MCF 10A (cell line): ENCODE measurements at regions not wholly inside any gene's neighbourhood (a gene's known extent, or its start where the extent isn't known, plus 50 kb on each side); places are given as distances from the start of the nearest gene placed in this dataset.

ENCODE experiments used
- BruUV-seq: library from RNA; stranded (reverse); fragments of 400-500 nt; replicated peaks from 2 replicates; lab custom pipeline; 2021; lab: Mats Ljungman, UMichigan
- CTCF ChIA-PET: fragments of 300-600 bp; sonication (Branson Sonifier 250); formaldehyde crosslinking; extraction: SDS; loops from one replicate; lab custom pipeline; 2021; ENCODE audit warnings: antibody characterized with exemption, inconsistent platforms; lab: Yijun Ruan, JAX
- POLR2A ChIA-PET: fragments of 300-600, 350-650 bp; sonication (Branson Sonifier 250); formaldehyde crosslinking; extraction: SDS; loops from one replicate; lab custom pipeline; 2020; ENCODE audit warnings: antibody characterized with exemption, inconsistent platforms; lab: Yijun Ruan, JAX
- DNase-seq: peaks from one replicate; pipeline ENCODE4 v3.0.0-alpha.2; 2018; ENCODE audit not compliant: unreplicated experiment
- H3K27ac Mint-ChIP-seq: one replicate; pipeline ENCODE4 v1.8.0; 2022; ENCODE audit warnings: mild to moderate bottlenecking, low read depth, mixed read lengths; ENCODE audit not compliant: unreplicated experiment
- H3K27me3 Mint-ChIP-seq: one replicate; pipeline ENCODE4 v1.8.0; 2022; ENCODE audit warnings: mixed read lengths; ENCODE audit not compliant: insufficient read depth, unreplicated experiment
- H3K36me3 Mint-ChIP-seq: one replicate; pipeline ENCODE4 v1.8.0; 2022; ENCODE audit warnings: mild to moderate bottlenecking, moderate library complexity, mixed read lengths; ENCODE audit not compliant: insufficient read depth, unreplicated experiment
- H3K4me1 Mint-ChIP-seq: one replicate; pipeline ENCODE4 v1.8.0; 2022; ENCODE audit warnings: mixed read lengths; ENCODE audit not compliant: insufficient read depth, unreplicated experiment
- H3K4me3 Mint-ChIP-seq: one replicate; pipeline ENCODE4 v1.8.0; 2022; ENCODE audit warnings: mild to moderate bottlenecking, moderate library complexity, mixed read lengths; ENCODE audit not compliant: unreplicated experiment
- H3K9me3 Mint-ChIP-seq: one replicate; pipeline ENCODE4 v1.8.0; 2022; ENCODE audit warnings: mixed read lengths; ENCODE audit not compliant: unreplicated experiment
- intact Hi-C: fragments of 100-400 bp; cut with micrococcal nuclease; formaldehyde crosslinking; loops from 2 replicates; pipeline ENCODE4 v1.14.1; 2022
- TF ChIP-seq, protein P1 (sequence below): fragments of 200-600 bp; IDR thresholded peaks from one replicate; pipeline ENCODE4 v1.8.0; 2022; ENCODE audit warnings: antibody characterized with exemption, mild to moderate bottlenecking; ENCODE audit not compliant: unreplicated experiment

DNA sequence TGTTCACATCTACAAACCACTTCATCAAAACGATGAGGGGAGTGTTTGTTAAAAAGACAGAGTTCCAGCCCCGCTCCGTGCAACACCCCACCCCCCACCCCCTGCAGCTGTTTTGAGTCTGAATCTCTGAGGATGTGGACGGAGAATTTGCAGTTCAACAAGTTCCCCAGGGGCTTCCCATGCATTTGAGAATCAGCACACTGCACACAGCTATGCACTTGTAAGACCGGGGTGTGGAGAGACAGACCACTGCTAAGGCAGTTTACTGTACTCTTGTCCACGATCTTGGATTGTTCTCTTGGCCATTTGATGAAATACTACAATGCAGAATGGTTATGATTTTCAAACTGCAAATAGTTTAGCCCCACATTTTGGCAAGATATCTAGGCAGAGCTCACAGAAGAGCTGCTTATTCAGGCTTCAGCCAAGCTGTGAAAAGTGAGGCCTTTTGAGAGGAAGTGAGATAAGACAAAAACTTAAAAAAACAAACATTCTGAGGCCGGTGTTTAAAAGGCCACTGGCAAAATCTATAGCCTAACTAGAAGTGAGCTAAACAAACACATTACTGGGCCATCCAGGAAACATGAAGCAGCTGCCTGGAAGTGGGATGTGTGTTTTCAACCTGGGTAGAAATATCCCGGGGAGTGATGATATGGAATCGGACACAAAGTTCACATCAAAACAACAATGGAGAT lies 308.2 kb upstream of the ADAMTS9 start:
- H3K4me3 Mint-ChIP-seq, result no peak overlapping the region
- DNase-seq, result no peak
- intact Hi-C loops, result no loop called here
- no peak overlapping the region for H3K27ac Mint-ChIP-seq
- H3K27me3 Mint-ChIP-seq, result no peaks in the 10 kb centered on the region
- TF ChIP-seq, protein P1, sequence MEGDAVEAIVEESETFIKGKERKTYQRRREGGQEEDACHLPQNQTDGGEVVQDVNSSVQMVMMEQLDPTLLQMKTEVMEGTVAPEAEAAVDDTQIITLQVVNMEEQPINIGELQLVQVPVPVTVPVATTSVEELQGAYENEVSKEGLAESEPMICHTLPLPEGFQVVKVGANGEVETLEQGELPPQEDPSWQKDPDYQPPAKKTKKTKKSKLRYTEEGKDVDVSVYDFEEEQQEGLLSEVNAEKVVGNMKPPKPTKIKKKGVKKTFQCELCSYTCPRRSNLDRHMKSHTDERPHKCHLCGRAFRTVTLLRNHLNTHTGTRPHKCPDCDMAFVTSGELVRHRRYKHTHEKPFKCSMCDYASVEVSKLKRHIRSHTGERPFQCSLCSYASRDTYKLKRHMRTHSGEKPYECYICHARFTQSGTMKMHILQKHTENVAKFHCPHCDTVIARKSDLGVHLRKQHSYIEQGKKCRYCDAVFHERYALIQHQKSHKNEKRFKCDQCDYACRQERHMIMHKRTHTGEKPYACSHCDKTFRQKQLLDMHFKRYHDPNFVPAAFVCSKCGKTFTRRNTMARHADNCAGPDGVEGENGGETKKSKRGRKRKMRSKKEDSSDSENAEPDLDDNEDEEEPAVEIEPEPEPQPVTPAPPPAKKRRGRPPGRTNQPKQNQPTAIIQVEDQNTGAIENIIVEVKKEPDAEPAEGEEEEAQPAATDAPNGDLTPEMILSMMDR, result no peak
- no peaks in the 10 kb centered on the region for H3K9me3 Mint-ChIP-seq
- H3K4me1 Mint-ChIP-seq, result no peaks in the 10 kb centered on the region
- BruUV-seq, result no TSS peak
- ChIA-PET POLR2A (no interaction called here), CTCF (interaction anchor here (0.6 to 0.9 kb wide), 2 partner anchors 13 to 74 kb away, joined by 3 read pairs; no protein-coding TSS in a partner anchor)
- no peaks in the 10 kb centered on the region for H3K36me3 Mint-ChIP-seq

DNA sequence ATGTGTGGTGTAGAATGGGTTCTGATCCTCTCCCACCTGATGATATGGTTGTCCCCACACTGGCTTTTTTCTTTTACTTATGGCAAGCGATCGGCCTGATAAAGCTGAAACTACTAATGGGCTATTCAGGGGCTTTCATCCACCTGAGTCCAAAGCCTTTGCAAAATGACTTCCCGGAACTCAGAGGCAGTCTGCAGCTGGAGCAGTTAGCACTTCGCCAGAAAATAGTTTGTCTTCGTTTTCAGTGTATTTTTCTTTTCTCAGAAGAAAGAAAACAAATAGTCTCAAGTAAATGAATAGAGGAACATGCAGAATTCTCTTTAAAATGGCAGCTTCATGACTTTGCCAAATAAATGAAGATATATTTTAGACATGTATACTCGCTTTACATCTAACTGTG lies 306.0 kb upstream of the ADAMTS9 start:
- POLR2A ChIA-PET, result no interaction called here
- H3K4me1 Mint-ChIP-seq, result no peaks in the 10 kb centered on the region
- TF ChIP-seq, protein P1, result no peak

GRCh38 chr3:64992530-64993285 lies 304.9 kb upstream of the ADAMTS9 start:
- TF ChIP-seq, protein P1, result no peak
- DNase-seq, result no peak
- no peaks in the 10 kb centered on the region for H3K27me3 Mint-ChIP-seq
- no TSS peak for BruUV-seq
- ChIA-PET CTCF (no interaction called here), POLR2A (no interaction called here)
- intact Hi-C loops, result no loop called here
- H3K36me3 Mint-ChIP-seq, result peaks cover 4% of the 10 kb centered on the region
- H3K27ac Mint-ChIP-seq, result no peak overlapping the region
- no peaks in the 10 kb centered on the region for H3K9me3 Mint-ChIP-seq
- H3K4me3 Mint-ChIP-seq, result no peak overlapping the region
- H3K4me1 Mint-ChIP-seq, result peaks cover 6% of the 10 kb centered on the region

More for the DNA sequence above, 306.0 kb upstream of the ADAMTS9 start:
- H3K36me3 Mint-ChIP-seq, result no peaks in the 10 kb centered on the region
- BruUV-seq, result no TSS peak
- CTCF ChIA-PET, result no interaction called here
- DNase-seq, result no peak
- no peaks in the 10 kb centered on the region for H3K9me3 Mint-ChIP-seq
- no peak overlapping the region for H3K4me3 Mint-ChIP-seq
- H3K27ac Mint-ChIP-seq, result no peak overlapping the region
- no peaks in the 10 kb centered on the region for H3K27me3 Mint-ChIP-seq
- intact Hi-C loops, result no loop called here

DNA sequence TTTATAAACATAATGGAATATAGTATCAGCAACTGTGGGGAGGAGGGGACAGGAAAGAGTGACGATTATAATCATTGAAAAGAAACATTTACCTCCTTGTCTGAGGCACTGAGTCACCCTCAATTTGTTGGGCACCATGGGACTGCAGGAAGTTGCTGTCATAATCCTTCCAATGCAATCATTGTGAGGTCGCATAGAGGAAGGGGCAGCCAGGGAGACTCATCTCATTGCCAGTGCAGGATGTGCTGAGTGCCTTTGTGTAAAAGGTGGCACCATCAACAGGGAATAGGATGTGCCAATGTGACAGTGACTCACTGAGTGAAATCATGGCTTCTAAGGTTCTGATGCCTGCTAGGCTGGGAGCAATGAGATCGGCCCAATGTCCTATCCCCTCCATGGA lies 300.4 kb upstream of the ADAMTS9 start:
- CTCF ChIA-PET, result no interaction called here
- Mint-ChIP-seq H3K9me3 (no peaks in the 10 kb centered on the region), H3K27ac (peak overlapping the region; percentile 70), H3K36me3 (peaks cover 4% of the 10 kb centered on the region), H3K4me1 (peaks cover 9% of the 10 kb centered on the region), H3K27me3 (no peaks in the 10 kb centered on the region), H3K4me3 (no peak overlapping the region)
- intact Hi-C loops, result no loop called here
- no TSS peak for BruUV-seq
- TF ChIP-seq, protein P1, result no peak
- POLR2A ChIA-PET, result no interaction called here
- DNase-seq, result peak; percentile 29
